ENCODE measurements at regions not wholly inside any gene's neighbourhood (a gene's known extent, or its start where the extent isn't known, plus 50 kb on each side); places are given as distances from the start of the nearest gene placed in this dataset.

DNA sequence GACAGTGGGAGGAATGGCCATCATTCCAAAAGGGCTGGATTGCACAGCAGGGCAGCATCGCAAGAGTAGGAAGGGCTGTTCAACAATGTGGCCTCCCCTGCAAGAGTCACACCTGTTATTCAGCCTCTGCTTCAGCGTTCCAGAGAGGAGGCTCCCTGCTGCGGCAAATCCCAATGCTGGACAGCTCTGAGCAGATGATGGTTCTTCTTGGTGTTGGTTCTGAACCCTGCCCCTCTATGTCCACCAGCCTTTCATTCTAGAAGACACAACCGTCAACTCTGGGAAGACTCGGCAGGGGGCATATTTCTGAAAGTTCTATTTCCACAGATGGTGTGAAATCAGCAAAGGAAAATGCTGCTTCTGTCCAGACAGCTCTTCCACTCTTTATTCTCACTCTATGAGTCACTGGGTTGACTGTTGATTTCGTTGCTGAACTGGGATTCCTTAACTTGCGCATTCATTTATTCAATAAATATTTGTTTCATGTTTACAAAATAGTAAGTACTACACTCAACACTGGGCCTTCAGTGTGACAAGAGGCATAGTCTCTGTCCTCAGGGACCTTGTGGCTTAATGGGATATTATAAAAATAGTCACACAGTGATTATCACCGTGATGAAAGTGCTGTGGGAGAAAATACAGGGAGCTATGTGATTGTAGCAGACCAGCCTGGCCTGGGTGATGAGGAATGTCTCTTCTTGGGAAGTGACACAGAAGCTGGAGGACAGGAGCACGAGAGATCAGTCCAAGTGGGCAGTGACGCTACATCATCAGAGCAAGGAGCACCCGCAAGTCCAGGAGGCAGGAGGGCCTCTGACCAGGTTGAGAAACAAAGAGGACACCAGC, 260.3 kb downstream of the SIPA1L2 start:
- TF ChIP-seq, protein P1, sequence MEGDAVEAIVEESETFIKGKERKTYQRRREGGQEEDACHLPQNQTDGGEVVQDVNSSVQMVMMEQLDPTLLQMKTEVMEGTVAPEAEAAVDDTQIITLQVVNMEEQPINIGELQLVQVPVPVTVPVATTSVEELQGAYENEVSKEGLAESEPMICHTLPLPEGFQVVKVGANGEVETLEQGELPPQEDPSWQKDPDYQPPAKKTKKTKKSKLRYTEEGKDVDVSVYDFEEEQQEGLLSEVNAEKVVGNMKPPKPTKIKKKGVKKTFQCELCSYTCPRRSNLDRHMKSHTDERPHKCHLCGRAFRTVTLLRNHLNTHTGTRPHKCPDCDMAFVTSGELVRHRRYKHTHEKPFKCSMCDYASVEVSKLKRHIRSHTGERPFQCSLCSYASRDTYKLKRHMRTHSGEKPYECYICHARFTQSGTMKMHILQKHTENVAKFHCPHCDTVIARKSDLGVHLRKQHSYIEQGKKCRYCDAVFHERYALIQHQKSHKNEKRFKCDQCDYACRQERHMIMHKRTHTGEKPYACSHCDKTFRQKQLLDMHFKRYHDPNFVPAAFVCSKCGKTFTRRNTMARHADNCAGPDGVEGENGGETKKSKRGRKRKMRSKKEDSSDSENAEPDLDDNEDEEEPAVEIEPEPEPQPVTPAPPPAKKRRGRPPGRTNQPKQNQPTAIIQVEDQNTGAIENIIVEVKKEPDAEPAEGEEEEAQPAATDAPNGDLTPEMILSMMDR (IDR thresholded peaks at IDR 0.05; ENCODE audit: low read depth, low read length) = no peak
- peaks cover 4% of the 10 kb centered on the region; the same call in 1 of the 2 replicates for H3K4me1 ChIP-seq

DNA sequence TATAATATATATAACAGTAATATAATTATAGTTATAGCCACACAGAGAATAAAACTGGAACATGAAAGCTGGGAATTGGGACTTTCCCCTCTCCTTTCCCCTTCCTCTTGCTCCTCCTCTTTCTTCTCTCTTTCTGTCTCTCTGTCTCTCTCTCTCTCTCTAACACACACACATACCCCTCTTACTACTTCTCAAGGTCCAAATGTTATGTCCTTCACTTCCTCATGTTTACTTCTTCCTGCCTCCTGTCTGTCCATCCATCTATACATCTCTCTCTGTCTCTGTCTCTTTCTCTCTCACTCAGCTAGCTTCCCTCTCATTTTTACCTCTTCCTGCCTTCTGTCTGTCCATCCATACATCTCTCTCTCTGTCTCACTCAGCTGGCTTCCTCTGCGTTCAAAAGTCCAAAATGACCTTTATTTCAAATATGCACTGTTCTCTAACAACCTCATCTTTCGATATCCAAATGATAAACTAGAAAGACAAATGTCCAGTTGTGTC, 261.1 kb downstream of the SIPA1L2 start:
- H3K36me3 ChIP-seq = no peaks in the 10 kb centered on the region

More for the DNA sequence above, 260.3 kb downstream of the SIPA1L2 start:
- no peak for DNase-seq
- Histone ChIP-seq H3K36me3 (no peaks in the 10 kb centered on the region), H3K9me3 (no peaks in the 10 kb centered on the region), H3K4me3 (ENCODE audit: low read depth, low read length) (no peak overlapping the region), H3K27me3 (no peaks in the 10 kb centered on the region)

DNA sequence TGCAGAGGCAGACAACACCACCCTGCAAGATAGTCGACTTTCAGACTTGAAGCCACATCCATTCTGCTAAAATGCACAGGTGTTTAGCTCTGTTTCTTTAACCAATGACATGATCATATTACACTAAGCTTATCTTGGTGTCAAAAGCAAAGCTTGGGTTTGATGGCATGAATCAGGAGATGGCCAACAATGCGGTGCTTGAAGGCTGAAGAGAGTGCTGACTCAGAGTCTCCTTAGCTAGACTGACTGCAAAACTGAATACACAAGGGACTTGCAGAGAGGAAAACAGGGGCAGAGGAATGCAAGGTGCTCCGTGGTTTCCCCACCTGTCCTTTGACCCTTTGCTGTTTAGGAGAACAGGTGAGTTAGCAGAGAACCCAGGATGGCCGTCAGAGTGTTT, 262.6 kb downstream of the SIPA1L2 start:
- Histone ChIP-seq H3K4me3 (ENCODE audit: low read depth, low read length) (no peak overlapping the region), H3K27me3 (no peaks in the 10 kb centered on the region), H3K36me3 (no peaks in the 10 kb centered on the region), H3K9me3 (no peaks in the 10 kb centered on the region), H3K4me1 (peaks cover 4% of the 10 kb centered on the region; the same call in 1 of the 2 replicates)
- no peak for DNase-seq
- TF ChIP-seq, protein P1 (IDR thresholded peaks at IDR 0.05; ENCODE audit: low read depth, low read length) = no peak

More for the DNA sequence above, 261.1 kb downstream of the SIPA1L2 start:
- Histone ChIP-seq H3K4me3 (ENCODE audit: low read depth, low read length) (no peak overlapping the region), H3K27me3 (no peaks in the 10 kb centered on the region), H3K9me3 (no peaks in the 10 kb centered on the region), H3K4me1 (peaks cover 4% of the 10 kb centered on the region; the same call in 1 of the 2 replicates)
- TF ChIP-seq, protein P1 (IDR thresholded peaks at IDR 0.05; ENCODE audit: low read depth, low read length) = no peak
- no peak for DNase-seq

DNA sequence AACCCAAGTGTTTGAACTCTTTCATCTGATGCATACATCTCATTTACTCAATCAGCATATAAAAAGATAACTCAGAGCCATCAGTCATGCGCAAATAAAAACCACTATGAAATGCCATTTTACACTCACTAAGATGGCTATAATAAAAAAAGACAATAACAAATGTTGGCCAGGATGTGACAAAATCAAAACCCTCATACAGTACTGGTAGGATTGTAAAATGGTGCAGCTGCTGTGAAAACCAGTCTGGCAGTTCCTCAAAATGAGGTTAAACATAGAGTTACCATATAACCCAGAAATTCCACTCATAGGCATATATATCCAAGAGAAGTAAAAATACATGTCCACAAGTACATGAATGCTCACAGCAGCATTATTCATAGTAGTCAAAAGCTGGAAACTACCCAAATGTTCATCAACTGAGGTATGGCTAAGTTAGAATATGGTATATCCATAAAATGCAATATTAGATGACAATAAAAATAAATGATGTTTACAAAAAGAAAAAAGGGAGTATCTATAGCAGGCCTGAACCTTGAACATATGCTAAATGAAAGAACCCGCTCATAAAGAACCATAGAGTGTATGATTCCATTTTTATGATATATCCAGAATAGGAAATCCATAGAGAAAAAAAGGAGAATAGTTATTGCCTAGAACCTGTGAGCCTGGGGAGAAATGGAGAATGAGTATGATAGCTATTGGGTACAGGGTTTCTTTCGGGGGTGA, 265.1 kb downstream of the SIPA1L2 start:
- TF ChIP-seq, protein P1 (IDR thresholded peaks at IDR 0.05; ENCODE audit: low read depth, low read length) = no peak
- no peak for DNase-seq
- Histone ChIP-seq H3K9me3 (no peaks in the 10 kb centered on the region), H3K27me3 (no peaks in the 10 kb centered on the region), H3K4me1 (peaks cover 4% of the 10 kb centered on the region; the same call in 1 of the 2 replicates), H3K4me3 (ENCODE audit: low read depth, low read length) (no peak overlapping the region), H3K36me3 (no peaks in the 10 kb centered on the region)

DNA sequence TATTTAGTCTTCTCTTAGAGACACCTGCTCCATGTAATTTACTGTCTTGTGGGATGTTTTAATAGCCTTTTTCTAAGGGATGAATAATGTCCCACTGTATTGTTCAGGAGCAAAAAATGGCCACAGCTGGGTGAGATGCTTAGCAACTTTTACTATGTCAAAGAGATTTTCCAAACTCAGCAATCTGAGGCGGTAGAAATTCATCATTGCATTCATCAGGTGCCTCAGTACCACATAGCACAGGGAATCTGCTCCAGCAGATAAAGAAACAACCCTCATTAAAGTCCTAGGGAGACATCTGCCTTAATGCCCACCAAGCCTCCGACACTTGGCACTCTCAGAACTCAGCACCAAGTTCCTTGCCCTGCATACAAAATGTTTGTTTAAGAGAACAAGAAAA, 266.9 kb downstream of the SIPA1L2 start:
- no peaks in the 10 kb centered on the region for H3K27me3 ChIP-seq
- H3K4me3 ChIP-seq (ENCODE audit: low read depth, low read length) = no peak overlapping the region
- H3K36me3 ChIP-seq = no peaks in the 10 kb centered on the region
- DNase-seq = no peak
- TF ChIP-seq, protein P1 (IDR thresholded peaks at IDR 0.05; ENCODE audit: low read depth, low read length) = no peak
- H3K4me1 ChIP-seq = peaks cover 4% of the 10 kb centered on the region; the same call in 1 of the 2 replicates
- H3K9me3 ChIP-seq = no peaks in the 10 kb centered on the region
